ENCODE measurements at regions not wholly inside any gene's neighbourhood (a gene's known extent, or its start where the extent isn't known, plus 50 kb on each side); places are given as distances from the start of the nearest gene placed in this dataset.

GRCh38 chr18:73917046-73917445 is 230.6 kb downstream of the FBXO15 start:
- no peak for DNase-seq

GRCh38 chr18:73913505-73913904 is 234.1 kb downstream of the FBXO15 start:
- DNase-seq = no peak

GRCh38 chr18:73908323-73908722 is 239.3 kb downstream of the FBXO15 start:
- no peak for DNase-seq

GRCh38 chr18:73901566-73901965 is 246.1 kb downstream of the FBXO15 start:
- no peak for DNase-seq

- DNase-seq = no peak
Observed at GRCh38 chr18:73901151-73901550, 246.5 kb downstream of the FBXO15 start.

GRCh38 chr18:73900106-73900835 is 247.4 kb downstream of the FBXO15 start:
- no peak for DNase-seq

GRCh38 chr18:73897517-73897916 is 250.1 kb downstream of the FBXO15 start:
- DNase-seq = no peak

GRCh38 chr18:73896685-73897084 is 250.9 kb downstream of the FBXO15 start:
- no peak for DNase-seq

GRCh38 chr18:73895701-73896100 is 251.9 kb downstream of the FBXO15 start:
- no peak for DNase-seq

GRCh38 chr18:73893880-73894279 is 253.8 kb downstream of the FBXO15 start:
- no peak for DNase-seq

- DNase-seq = peak; percentile 1
Observed at GRCh38 chr18:73891572-73892421, 255.8 kb downstream of the FBXO15 start.

GRCh38 chr18:73888565-73888964 is 259.1 kb downstream of the FBXO15 start:
- no peak for DNase-seq

GRCh38 chr18:73887801-73888200 is 259.8 kb downstream of the FBXO15 start:
- no peak for DNase-seq

GRCh38 chr18:73884868-73885267 is 262.8 kb downstream of the FBXO15 start:
- no peak for DNase-seq

- no peak for DNase-seq
Observed at GRCh38 chr18:73881396-73881917, 266.2 kb downstream of the FBXO15 start.

- no peak for DNase-seq
Observed at GRCh38 chr18:73880387-73880786, 267.2 kb downstream of the FBXO15 start.

GRCh38 chr18:73879766-73880165 is 267.9 kb downstream of the FBXO15 start:
- DNase-seq = no peak

- no peak for DNase-seq
Observed at GRCh38 chr18:73879328-73879727, 268.3 kb downstream of the FBXO15 start.

- no peak for DNase-seq
Observed at GRCh38 chr18:73869182-73869581, 278.5 kb downstream of the FBXO15 start.

- no peak for DNase-seq
Observed at GRCh38 chr18:73861771-73862170, 285.9 kb downstream of the FBXO15 start.

- no peak for DNase-seq
Observed at GRCh38 chr18:73859837-73860397, 287.7 kb downstream of the FBXO15 start.

GRCh38 chr18:73852789-73853549 is 294.7 kb downstream of the FBXO15 start:
- no peak for DNase-seq

GRCh38 chr18:73850782-73851181 is 296.9 kb downstream of the FBXO15 start:
- no peak for DNase-seq

Data from suppressor macrophage treated with lipopolysaccharide for 4 hours (primary cell).